Osteoblast (primary cell): ENCODE measurements at regions not wholly inside any gene's neighbourhood (a gene's known extent, or its start where the extent isn't known, plus 50 kb on each side); places are given as distances from the start of the nearest gene placed in this dataset.
"Not testable (repeated sequence)": the region's sequence is repeated elsewhere in the genome, so short reads cannot be mapped to it uniquely, and the experiment has no call there.

ENCODE experiments used
- DNase-seq: peaks from one replicate; pipeline ENCODE4 v3.0.0; 2011; ENCODE audit warnings: low spot score, mixed read lengths; ENCODE audit not compliant: insufficient read length; ENCODE audit errors: missing footprints
- H2AFZ ChIP-seq: 2 replicates; pipeline ENCODE4 v1.6.0; 2011; ENCODE audit warnings: mild to moderate bottlenecking, low read length
- H3K27ac ChIP-seq: 2 replicates; pipeline ENCODE4 v1.5.1; 2011; ENCODE audit warnings: mild to moderate bottlenecking, low read depth, low read length, moderate library complexity
- H3K27me3 ChIP-seq: 2 replicates; pipeline ENCODE4 v1.6.0; 2012; ENCODE audit warnings: mild to moderate bottlenecking, control low read depth, inconsistent platforms, low read length, moderate library complexity; ENCODE audit not compliant: insufficient read depth
- H3K36me3 ChIP-seq: 2 replicates; pipeline ENCODE4 v1.5.1; 2011; ENCODE audit warnings: mild to moderate bottlenecking, low read length, control low read depth, moderate library complexity; ENCODE audit not compliant: insufficient read depth
- H3K4me1 ChIP-seq: 2 replicates; pipeline ENCODE4 v1.5.1; 2011; ENCODE audit warnings: mild to moderate bottlenecking, low read length, control low read depth, moderate library complexity; ENCODE audit not compliant: insufficient read depth
- H3K4me2 ChIP-seq: 2 replicates; pipeline ENCODE4 v1.6.0; 2011; ENCODE audit warnings: mild to moderate bottlenecking, low read length; ENCODE audit not compliant: insufficient read depth
- H3K4me3 ChIP-seq: fragments of 200-600 bp; sonication (generic); 3 replicates; pipeline ENCODE4 v1.5.1; 2012; ENCODE audit warnings: mild to moderate bottlenecking, low read length, inconsistent platforms; ENCODE audit not compliant: insufficient read depth
- H3K79me2 ChIP-seq: 2 replicates; pipeline ENCODE4 v1.6.0; 2012; ENCODE audit warnings: mild to moderate bottlenecking, low read length, control low read depth, inconsistent platforms; ENCODE audit not compliant: insufficient read depth
- H3K9me3 ChIP-seq: 2 replicates; pipeline ENCODE4 v1.5.1; 2011; ENCODE audit warnings: low read depth, low read length, control low read depth
- H4K20me1 ChIP-seq: 2 replicates; pipeline ENCODE4 v1.6.0; 2012; ENCODE audit warnings: mild to moderate bottlenecking, low read length, control low read depth; ENCODE audit not compliant: insufficient read depth
- CTCF ChIP-seq: IDR thresholded peaks from 2 replicates; pipeline ENCODE4 v1.5.1; 2011; ENCODE audit warnings: mild to moderate bottlenecking, low read depth, low read length, moderate library complexity; ENCODE audit errors: extremely low read depth

DNA sequence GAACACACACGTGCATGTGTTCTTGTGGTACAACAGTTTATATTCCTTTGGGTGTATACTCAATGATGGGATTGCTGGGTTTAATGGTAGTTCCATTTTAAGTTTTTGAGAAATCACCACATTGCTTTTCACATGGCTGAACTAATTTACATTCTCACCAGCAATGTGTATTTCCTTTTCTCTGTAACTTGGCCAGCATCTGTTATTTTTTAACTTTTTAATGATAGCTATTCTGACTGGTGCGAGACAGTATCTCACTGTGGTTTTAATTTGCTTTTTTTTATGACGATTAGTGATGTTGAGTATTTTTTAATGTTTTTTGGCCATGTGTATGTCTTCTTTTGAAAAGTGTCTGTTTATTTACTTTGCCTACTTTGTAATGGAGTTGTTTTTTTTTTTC, 256.6 kb downstream of the ZWINT start:
- H3K27me3 ChIP-seq, result no peaks in the 10 kb centered on the region
- no peak overlapping the region for H3K27ac ChIP-seq
- H3K4me1 ChIP-seq, result no peaks in the 10 kb centered on the region
- H3K4me3 ChIP-seq, result no peak overlapping the region
- H3K4me2 ChIP-seq, result no peak overlapping the region
- no peak for DNase-seq
- H3K36me3 ChIP-seq, result no peaks in the 10 kb centered on the region
- H4K20me1 ChIP-seq, result no peaks in the 10 kb centered on the region
- no peaks in the 10 kb centered on the region for H3K79me2 ChIP-seq
- H2AFZ ChIP-seq, result no peak overlapping the region
- no peaks in the 10 kb centered on the region for H3K9me3 ChIP-seq
- TF ChIP-seq CTCF, result no peak

DNA sequence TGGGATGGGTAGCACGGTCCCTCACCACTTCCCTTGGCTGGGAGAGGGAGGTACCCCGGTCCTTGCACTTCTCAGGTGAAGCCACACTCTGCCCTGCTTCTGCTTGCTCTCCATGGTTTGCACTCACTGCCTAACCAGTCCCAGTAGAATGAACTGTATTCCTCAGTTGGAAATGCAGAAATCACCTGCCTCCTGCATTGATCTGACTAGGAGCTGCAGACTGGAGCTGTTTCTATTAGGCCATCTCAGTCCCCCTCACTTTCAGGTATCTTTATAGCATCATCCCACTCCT, 264.9 kb downstream of the ZWINT start:
- H3K27ac ChIP-seq, result no peak overlapping the region
- H2AFZ ChIP-seq, result no peak overlapping the region
- TF ChIP-seq CTCF, result no peak
- no peaks in the 10 kb centered on the region for H3K9me3 ChIP-seq
- H3K79me2 ChIP-seq, result no peaks in the 10 kb centered on the region
- no peak overlapping the region for H3K4me2 ChIP-seq
- H3K4me1 ChIP-seq, result no peaks in the 10 kb centered on the region
- no peaks in the 10 kb centered on the region for H3K27me3 ChIP-seq
- H3K4me3 ChIP-seq, result no peak overlapping the region
- DNase-seq, result no peak
- no peaks in the 10 kb centered on the region for H3K36me3 ChIP-seq
- H4K20me1 ChIP-seq, result no peaks in the 10 kb centered on the region

DNA sequence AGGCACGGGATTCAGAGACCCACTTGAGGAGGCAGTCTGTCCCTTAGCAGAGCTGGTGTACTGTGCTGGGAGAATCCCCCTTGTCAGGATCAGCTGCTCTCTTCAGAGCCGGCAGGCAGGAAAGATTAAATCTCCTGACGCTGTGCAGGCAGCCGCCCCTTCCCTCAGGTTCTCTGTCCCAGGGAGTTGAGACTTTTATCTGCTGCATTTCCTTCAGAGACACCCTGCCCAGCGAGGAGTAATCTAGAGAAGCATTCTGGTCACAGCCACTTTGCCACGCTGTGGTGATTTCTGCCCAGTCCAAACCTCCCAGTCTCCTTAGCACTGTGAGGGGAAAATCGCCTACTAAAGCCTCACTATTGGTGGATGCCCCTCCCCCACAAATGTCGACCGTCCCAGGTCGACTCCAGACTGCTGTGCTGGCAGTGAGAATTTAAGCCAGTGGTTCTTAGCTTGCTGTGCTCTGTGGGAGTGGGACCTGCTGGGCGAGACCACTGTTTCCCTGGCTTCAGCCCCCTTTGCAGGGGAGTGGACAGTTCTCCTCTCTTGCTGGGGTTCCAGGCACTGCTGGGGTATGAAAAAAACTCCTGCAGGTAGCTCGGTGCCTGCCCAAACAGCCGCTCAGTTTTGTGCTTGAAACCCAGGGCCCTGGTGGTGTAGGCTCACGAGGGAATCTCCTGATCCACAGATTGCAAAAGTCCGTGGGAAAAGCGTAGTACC, 265.4 kb downstream of the ZWINT start:
- Histone ChIP-seq H2AFZ (no peak overlapping the region), H3K4me3 (no peak overlapping the region), H3K27me3 (no peaks in the 10 kb centered on the region), H3K4me2 (no peak overlapping the region), H3K27ac (no peak overlapping the region), H4K20me1 (no peaks in the 10 kb centered on the region), H3K9me3 (no peaks in the 10 kb centered on the region), H3K79me2 (no peaks in the 10 kb centered on the region), H3K36me3 (no peaks in the 10 kb centered on the region), H3K4me1 (no peaks in the 10 kb centered on the region)
- DNase-seq, result no peak
- TF ChIP-seq CTCF, result no peak

DNA sequence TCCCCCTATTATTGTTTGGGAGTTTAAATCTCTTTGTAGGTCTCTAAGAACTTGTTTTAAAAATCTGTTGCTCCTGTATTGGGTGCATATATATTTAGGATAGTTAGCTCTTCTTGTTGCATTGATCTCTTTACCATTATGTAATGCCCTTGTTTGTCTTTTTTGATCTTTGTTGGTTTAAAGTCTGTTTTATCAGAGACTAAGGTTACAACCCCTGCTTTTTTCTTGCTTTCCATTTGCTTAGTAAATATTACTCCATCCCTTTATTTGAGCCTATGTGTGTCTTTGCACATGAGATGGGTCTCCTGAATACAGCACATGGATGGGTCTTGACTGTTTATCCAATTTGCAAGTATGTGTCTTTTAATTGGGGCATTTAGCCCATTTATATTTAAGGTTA, 267.4 kb downstream of the ZWINT start:
- not testable (repeated sequence) for H3K4me3 ChIP-seq, H3K27ac ChIP-seq, H3K27me3 ChIP-seq, H3K4me1 ChIP-seq, H4K20me1 ChIP-seq, H3K36me3 ChIP-seq, H3K79me2 ChIP-seq, H2AFZ ChIP-seq, DNase-seq, H3K9me3 ChIP-seq, H3K4me2 ChIP-seq
